K562 (cell line): ENCODE measurements at regions not wholly inside any gene's neighbourhood (a gene's known extent, or its start where the extent isn't known, plus 50 kb on each side); places are given as distances from the start of the nearest gene placed in this dataset.

Experiments
- ATAC-seq: fragments of 200-7000 bp; cut with Tn5 transposase; 3 replicates; pipeline ENCODE4 v1.9.1; 2020; ENCODE audit warnings: moderate library complexity
- BruUV-seq: library from RNA; stranded (reverse); fragments of 400-500 nt; replicated peaks from 2 replicates; lab custom pipeline; 2021; lab: Mats Ljungman, UMichigan
- CTCF ChIA-PET: fragments of 300-600 bp; formaldehyde crosslinking; extraction: SDS; loops from one replicate; lab custom pipeline; 2021; ENCODE audit warnings: low intra/inter-chr PET ratio; lab: Yijun Ruan, JAX
- POLR2A ChIA-PET: fragments of 300-600, 350-650 bp; sonication (Branson Sonifier 250); formaldehyde crosslinking; extraction: SDS; loops from one replicate; lab custom pipeline; 2021; ENCODE audit warnings: antibody characterized with exemption, inconsistent platforms; lab: Yijun Ruan, JAX
- DNase-seq, 4 experiments: peaks; one replicate each; pipeline versions ENCODE4 v3.0.0 to v3.0.0-alpha.2; 2011 to 2018; ENCODE audit warnings: low spot score in 3 of 4, mixed read lengths in 3 of 4; ENCODE audit errors: extremely low read depth in 1 of 4
- FAIRE-seq: peaks from 2 replicates; lab custom pipeline; 2011; peaks lifted over from hg19 to GRCh38; lab: Jason Lieb, UNC
- H2AFZ ChIP-seq: 2 replicates; pipeline ENCODE4 v1.6.0; 2011; ENCODE audit warnings: low read depth, low read length, control low read depth, inconsistent platforms
- H3K27ac ChIP-seq: fragments of 200-600 bp; 3 replicates; pipeline ENCODE4 v1.8.0; 2011; ENCODE audit warnings: low read depth, mild to moderate bottlenecking, control low read depth, inconsistent platforms, low read length, moderate library complexity, mixed read lengths; ENCODE audit errors: extremely low read depth
- H3K27me3 ChIP-seq, 2 experiments: fragments of 300-600 bp in 1 of 2; 2 replicates in 1 of 2; 3 replicates in 1 of 2; pipeline versions ENCODE4 v1.6.0 to v1.8.0; 2011; ENCODE audit warnings: inconsistent platforms in 2 of 2, low read length in 2 of 2, mild to moderate bottlenecking in 1 of 2, mixed read lengths in 1 of 2, moderate library complexity in 1 of 2; ENCODE audit not compliant: control insufficient read depth in 2 of 2, insufficient read depth in 2 of 2
- H3K36me3 ChIP-seq: fragments of 300-600 bp; 3 replicates; pipeline ENCODE4 v1.8.0; 2011; ENCODE audit warnings: mild to moderate bottlenecking, low read length, inconsistent platforms; ENCODE audit not compliant: control insufficient read depth, insufficient read depth
- H3K4me1 ChIP-seq, 2 experiments: fragments of 200-600 bp in 1 of 2; replicated peaks in 1 of 2; 2 replicates in 1 of 2; 3 replicates in 1 of 2; pipeline versions ENCODE4 v1.5.1 to v1.8.0; 2011; ENCODE audit warnings: inconsistent platforms in 2 of 2, low read length in 2 of 2, mild to moderate bottlenecking in 1 of 2, mixed read lengths in 1 of 2, moderate library complexity in 1 of 2; ENCODE audit not compliant: control insufficient read depth in 2 of 2, insufficient read depth in 2 of 2
- H3K4me2 ChIP-seq: 2 replicates; pipeline ENCODE4 v1.6.1; 2011; ENCODE audit warnings: low read length, control low read depth, inconsistent platforms, mixed read lengths; ENCODE audit not compliant: insufficient read depth
- H3K4me3 ChIP-seq: fragments of 200-600 bp; sonication (generic), shearing (Covaris generic); 2 replicates; pipeline ENCODE4 v1.5.1; 2016; ENCODE audit warnings: control low read depth, inconsistent platforms
- H3K79me2 ChIP-seq: fragments of 200-600 bp; 3 replicates; pipeline ENCODE4 v1.8.0; 2011; ENCODE audit warnings: low read length, inconsistent platforms; ENCODE audit not compliant: control insufficient read depth, insufficient read depth
- H3K9ac ChIP-seq, 2 experiments: 2 replicates each; pipeline versions ENCODE4 v1.6.0 to v1.6.1; 2011; ENCODE audit warnings: low read depth in 2 of 2, low read length in 2 of 2, control low read depth in 1 of 2, inconsistent platforms in 1 of 2, mild to moderate bottlenecking in 1 of 2, mixed read lengths in 1 of 2; ENCODE audit not compliant: insufficient read depth in 1 of 2
- H3K9me1 ChIP-seq: one replicate; pipeline ENCODE4 v1.6.0; 2011; ENCODE audit warnings: inconsistent platforms, mild to moderate bottlenecking, low read length, moderate library complexity; ENCODE audit not compliant: control insufficient read depth, insufficient read depth
- H3K9me3 ChIP-seq: replicated peaks from 2 replicates; pipeline ENCODE4 v1.5.1; 2011; ENCODE audit warnings: low read depth, low read length, inconsistent platforms; ENCODE audit not compliant: control insufficient read depth, insufficient read depth
- H4K20me1 ChIP-seq: replicated peaks from 2 replicates; pipeline ENCODE4 v1.6.1; 2011; ENCODE audit warnings: low read length, inconsistent platforms, mixed read lengths; ENCODE audit not compliant: control insufficient read depth, insufficient read depth
- ARID3A ChIP-seq: IDR thresholded peaks from 2 replicates; pipeline ENCODE4 v1.6.1; 2012; ENCODE audit warnings: low read depth, low read length, improper control_type of control experiment, borderline replicate concordance
- C11orf30 ChIP-seq: fragments of 450-650 bp; IDR thresholded peaks from 2 replicates; pipeline ENCODE4 v1.6.1; 2016; ENCODE audit warnings: low read depth, mild to moderate bottlenecking
- ESRRB ChIP-seq: fragments of 250-450 bp; sonication (Bioruptor Pico); IDR thresholded peaks from 2 replicates; pipeline ENCODE4 v1.5.0; 2020; ENCODE audit warnings: mild to moderate bottlenecking, moderate library complexity, borderline replicate concordance
- ID3 ChIP-seq, 2 experiments: fragments of 250-450 bp in 1 of 2; fragments of 450-650 bp in 1 of 2; sonication (Bioruptor Pico) in 1 of 2; IDR thresholded peaks; 2 replicates each; pipeline versions ENCODE4 v1.6.1 to v1.8.0; 2016 to 2021; ENCODE audit warnings: mild to moderate bottlenecking in 2 of 2, moderate library complexity in 2 of 2, missing compliant biosample characterization in 1 of 2, missing genetic modification characterization in 1 of 2
- MAFF ChIP-seq: IDR thresholded peaks from 2 replicates; pipeline ENCODE4 v1.6.1; 2012; ENCODE audit warnings: low read length, improper control_type of control experiment
- MAFG ChIP-seq: fragments of 450-650 bp; conservative IDR thresholded peaks from 2 replicates; pipeline ENCODE4 v1.6.1; 2016; ENCODE audit warnings: missing genetic modification characterization, missing compliant biosample characterization
- POLR2AphosphoS2 ChIP-seq: IDR thresholded peaks from 2 replicates; pipeline ENCODE4 v1.6.1; 2012; ENCODE audit warnings: low read length, improper control_type of control experiment
- TARDBP ChIP-seq: fragments of 450-650 bp; IDR thresholded peaks from 2 replicates; pipeline ENCODE4 v1.6.1; 2016
- TRIM24 ChIP-seq, 2 experiments: fragments of 450-650 bp; IDR thresholded peaks; 2 replicates each; pipeline ENCODE4 v1.6.1; 2016
- ZNF316 ChIP-seq: fragments of 450-650 bp; IDR thresholded peaks from 2 replicates; pipeline ENCODE4 v1.6.1; 2016
- ZNF766 ChIP-seq: fragments of 200-800 bp; sonication (Bioruptor generic); conservative IDR thresholded peaks from 2 replicates; pipeline ENCODE4 v1.6.1; 2016; ENCODE audit warnings: missing genetic modification characterization, missing compliant biosample characterization
- ZNF778 ChIP-seq: fragments of 450-650 bp; formaldehyde crosslinking; IDR thresholded peaks from 2 replicates; pipeline ENCODE4 v1.4.0; 2020; ENCODE audit warnings: mild to moderate bottlenecking, moderate library complexity
- WGBS: fragments of 100-300 bp; shearing (Covaris generic); methylation state at CpG from one replicate; pipeline ENCODE4 v1.1.6; 2016; ENCODE audit warnings: low coverage, mixed read lengths; ENCODE audit not compliant: insufficient coverage; ENCODE audit errors: missing lambda C conversion rate; 5-methylcytosine and 5-hydroxymethylcytosine counted together
- in situ Hi-C: fragments of 300-500 bp; cut with MboI; formaldehyde crosslinking; loops from 4 replicates; pipeline ENCODE4 v1.15.0; 2018; ENCODE audit warnings: inconsistent platforms, mixed read lengths
- intact Hi-C: fragments of 100-400 bp; cut with micrococcal nuclease; formaldehyde crosslinking; loops from 2 replicates; pipeline ENCODE4 v1.14.2; 2022
- TF ChIP-seq, protein P1 (sequence below): sonication (generic); formaldehyde crosslinking; IDR thresholded peaks from 2 replicates; pipeline ENCODE4 v1.8.0; 2022; ENCODE audit warnings: missing genetic modification reagents, mild to moderate bottlenecking, borderline replicate concordance

GRCh38 chr4:132863619-132864018 lies 285.5 kb upstream of the PCDH10 start:
- no peaks in the 10 kb centered on the region for H3K36me3 ChIP-seq
- no peak overlapping the region for H3K27ac ChIP-seq
- 0% methylated on average over 1 of the region's 1 CpG for WGBS
- H3K9me3 ChIP-seq, result no peaks in the 10 kb centered on the region
- ATAC-seq (no peak), FAIRE-seq (no peak), DNase-seq (no peak)
- no peaks in the 10 kb centered on the region for H3K79me2 ChIP-seq
- H3K9ac ChIP-seq, result no peak overlapping the region
- H3K4me1 ChIP-seq, result no peaks in the 10 kb centered on the region
- H3K9me1 ChIP-seq, result no peaks in the 10 kb centered on the region
- in situ Hi-C loops, result no loop called here
- no peak overlapping the region for H2AFZ ChIP-seq
- no TSS peak for BruUV-seq
- H3K4me3 ChIP-seq, result no peak overlapping the region
- ChIA-PET CTCF (no interaction called here), POLR2A (no interaction called here)
- H3K4me2 ChIP-seq, result no peak overlapping the region
- H3K27me3 ChIP-seq, result no peaks in the 10 kb centered on the region
- no peaks in the 10 kb centered on the region for H4K20me1 ChIP-seq
- intact Hi-C loops, result no loop called here
- TF ChIP-seq ZNF316 (peak; percentile 65; the same call in 1 of the 2 replicates), MAFF (peak; percentile 7; the same call in 1 of the 2 replicates), ZNF778 (CRISPR knock-in tag) (no peak), MAFG (tag) (0 out of 2 replicates have a peak, but pooled peaks have one; percentile 12), C11orf30 (peak; percentile 25; the same call in 1 of the 2 replicates), ZNF766 (CRISPR knock-in tag) (no peak)

DNA sequence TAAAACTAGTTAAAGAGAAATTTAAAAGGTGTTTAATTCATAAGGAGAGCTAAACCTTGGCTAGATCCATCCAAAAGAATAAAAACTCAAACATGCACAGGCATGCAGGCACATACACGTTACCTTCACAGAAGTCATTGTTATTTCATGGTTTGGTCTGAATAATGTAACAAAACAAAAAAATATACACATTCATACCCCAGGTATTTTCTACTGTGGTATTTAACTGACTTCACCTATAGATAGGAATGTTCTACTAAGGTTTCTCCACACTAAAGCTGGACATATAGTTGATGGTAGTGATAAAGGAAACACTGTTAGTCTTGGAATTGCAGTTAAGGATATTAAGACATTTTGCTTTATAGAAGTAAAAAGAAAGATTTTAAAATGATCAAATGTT lies 283.6 kb upstream of the PCDH10 start:
- FAIRE-seq (no peak), DNase-seq (no peak), ATAC-seq (no peak)
- H3K4me2 ChIP-seq, result no peak overlapping the region
- no peaks in the 10 kb centered on the region for H3K36me3 ChIP-seq
- H3K9me1 ChIP-seq, result no peaks in the 10 kb centered on the region
- H3K79me2 ChIP-seq, result no peaks in the 10 kb centered on the region
- BruUV-seq, result no TSS peak
- H3K4me3 ChIP-seq, result no peak overlapping the region
- no peak overlapping the region for H2AFZ ChIP-seq
- ChIA-PET POLR2A (no interaction called here), CTCF (no interaction called here)
- 0% methylated on average over 1 of the region's 1 CpG for WGBS
- H3K4me1 ChIP-seq, result no peaks in the 10 kb centered on the region
- H4K20me1 ChIP-seq, result no peaks in the 10 kb centered on the region
- intact Hi-C loops, result no loop called here
- H3K9ac ChIP-seq, result no peak overlapping the region
- H3K9me3 ChIP-seq, result no peaks in the 10 kb centered on the region
- no peak overlapping the region for H3K27ac ChIP-seq
- in situ Hi-C loops, result no loop called here
- H3K27me3 ChIP-seq, result no peaks in the 10 kb centered on the region
- TF ChIP-seq ARID3A (no peak), TRIM24 (IDR thresholded peaks at IDR 0.05) (no peak), POLR2AphosphoS2 (no peak), ESRRB (no peak), TARDBP (no peak), ID3 (CRISPR knock-in tag; IDR thresholded peaks at IDR 0.05) (no peak), ID3 (tag; IDR thresholded peaks at IDR 0.05) (no peak)
- TF ChIP-seq, protein P1, sequence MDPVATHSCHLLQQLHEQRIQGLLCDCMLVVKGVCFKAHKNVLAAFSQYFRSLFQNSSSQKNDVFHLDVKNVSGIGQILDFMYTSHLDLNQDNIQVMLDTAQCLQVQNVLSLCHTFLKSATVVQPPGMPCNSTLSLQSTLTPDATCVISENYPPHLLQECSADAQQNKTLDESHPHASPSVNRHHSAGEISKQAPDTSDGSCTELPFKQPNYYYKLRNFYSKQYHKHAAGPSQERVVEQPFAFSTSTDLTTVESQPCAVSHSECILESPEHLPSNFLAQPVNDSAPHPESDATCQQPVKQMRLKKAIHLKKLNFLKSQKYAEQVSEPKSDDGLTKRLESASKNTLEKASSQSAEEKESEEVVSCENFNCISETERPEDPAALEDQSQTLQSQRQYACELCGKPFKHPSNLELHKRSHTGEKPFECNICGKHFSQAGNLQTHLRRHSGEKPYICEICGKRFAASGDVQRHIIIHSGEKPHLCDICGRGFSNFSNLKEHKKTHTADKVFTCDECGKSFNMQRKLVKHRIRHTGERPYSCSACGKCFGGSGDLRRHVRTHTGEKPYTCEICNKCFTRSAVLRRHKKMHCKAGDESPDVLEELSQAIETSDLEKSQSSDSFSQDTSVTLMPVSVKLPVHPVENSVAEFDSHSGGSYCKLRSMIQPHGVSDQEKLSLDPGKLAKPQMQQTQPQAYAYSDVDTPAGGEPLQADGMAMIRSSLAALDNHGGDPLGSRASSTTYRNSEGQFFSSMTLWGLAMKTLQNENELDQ (CRISPR knock-in tag), result no peak
